GM19025 (cell line): ENCODE measurements at regions not wholly inside any gene's neighbourhood (a gene's known extent, or its start where the extent isn't known, plus 50 kb on each side); places are given as distances from the start of the nearest gene placed in this dataset.

Experiments
- ATAC-seq: cut with Tn5 transposase; IDR thresholded peaks from one replicate; pipeline ENCODE4 v1.9.1; 2021; ENCODE audit warnings: mild to moderate bottlenecking, low read depth, moderate library complexity; ENCODE audit not compliant: unreplicated experiment

- no peak for ATAC-seq
Observed at GRCh38 chr6:141701732-141702131, 431.0 kb upstream of the GJE1 start.

- ATAC-seq = no peak
Observed at GRCh38 chr6:141700819-141701218, 431.9 kb upstream of the GJE1 start.

GRCh38 chr6:141688916-141689315 lies 443.8 kb upstream of the GJE1 start:
- ATAC-seq = peak; percentile 63

- ATAC-seq = no peak
Observed at GRCh38 chr6:141685416-141685815, 447.3 kb upstream of the GJE1 start.

DNA sequence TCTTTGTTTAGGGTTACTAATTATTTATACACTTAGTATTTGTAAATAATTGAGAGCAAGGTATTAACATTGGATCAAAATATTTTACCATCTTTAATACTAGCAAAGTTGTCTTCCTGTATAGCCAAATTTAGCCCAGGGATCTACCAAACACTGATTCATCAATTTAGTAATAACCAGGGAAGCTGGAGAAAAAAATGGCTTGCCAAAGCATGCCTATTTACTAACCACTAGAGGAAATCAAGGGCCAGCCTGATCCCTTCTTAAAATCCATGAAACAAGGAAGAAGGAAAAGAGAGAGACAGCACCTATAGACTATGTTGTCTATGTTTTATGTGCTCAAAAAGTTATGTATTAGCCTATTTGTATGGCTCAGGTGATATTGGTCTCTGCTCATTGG lies 450.3 kb upstream of the GJE1 start:
- ATAC-seq = no peak

- no peak for ATAC-seq
Observed at GRCh38 chr6:141677598-141678211, 455.0 kb upstream of the GJE1 start.

- no peak for ATAC-seq
Observed at GRCh38 chr6:141675957-141676356, 456.8 kb upstream of the GJE1 start.

- ATAC-seq = no peak
Observed at GRCh38 chr6:141669141-141669540, 463.6 kb upstream of the GJE1 start.

DNA sequence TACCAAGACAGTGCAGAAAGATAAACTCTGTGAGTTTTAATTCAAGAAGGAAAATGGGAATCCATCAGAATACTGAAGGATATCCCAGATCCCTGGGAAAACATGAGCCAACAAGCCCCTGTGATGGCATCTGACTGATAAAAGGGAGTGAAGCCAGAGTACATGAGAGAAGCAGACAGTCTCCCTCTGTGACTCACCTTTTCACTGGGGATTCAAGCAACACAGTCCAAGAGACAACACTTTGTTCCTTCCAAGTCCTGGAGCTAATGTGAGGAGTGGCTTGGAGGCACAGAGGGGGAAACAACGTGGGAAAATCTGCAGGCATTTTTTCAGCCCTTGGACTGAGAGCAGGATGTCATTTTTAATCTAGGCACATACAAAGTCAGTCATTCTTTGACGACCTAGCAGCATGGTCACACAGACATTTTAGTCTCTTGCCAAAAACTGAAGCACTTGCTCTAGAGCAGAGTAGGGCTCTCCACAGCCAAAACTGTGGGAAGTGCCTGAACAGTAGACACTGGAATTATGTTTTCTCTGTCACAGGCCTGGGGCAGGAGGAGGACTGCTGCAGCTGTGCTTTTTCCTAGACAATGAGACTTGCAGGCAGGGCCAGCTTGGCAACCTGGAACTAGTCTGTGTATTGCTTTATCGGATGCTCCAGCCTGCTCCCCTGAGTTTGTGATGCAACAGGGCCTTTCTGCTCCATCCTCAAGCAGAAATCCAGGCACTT lies 465.0 kb upstream of the GJE1 start:
- no peak for ATAC-seq

- no peak for ATAC-seq
Observed at GRCh38 chr6:141666187-141666586, 466.5 kb upstream of the GJE1 start.

GRCh38 chr6:141664744-141665143 lies 468.0 kb upstream of the GJE1 start:
- ATAC-seq = no peak

DNA sequence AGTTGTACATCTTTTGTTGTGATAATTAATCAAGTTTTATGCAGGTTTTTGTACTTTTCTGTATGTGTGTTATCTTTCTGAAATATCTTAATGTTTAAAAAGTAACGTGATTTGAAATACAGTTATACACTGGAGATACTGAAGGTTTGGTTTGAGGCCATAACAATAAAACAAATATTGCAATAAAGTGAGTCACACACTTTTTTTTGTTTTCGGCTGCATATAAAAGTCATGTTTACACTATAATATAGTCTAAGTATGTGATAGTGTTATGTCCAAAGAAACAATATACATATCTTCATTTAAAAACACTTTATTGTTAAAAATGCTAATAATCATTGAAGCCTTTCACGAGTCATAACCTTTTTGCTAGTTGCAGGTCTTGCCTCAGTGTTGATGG lies 473.1 kb upstream of the GJE1 start:
- no peak for ATAC-seq

DNA sequence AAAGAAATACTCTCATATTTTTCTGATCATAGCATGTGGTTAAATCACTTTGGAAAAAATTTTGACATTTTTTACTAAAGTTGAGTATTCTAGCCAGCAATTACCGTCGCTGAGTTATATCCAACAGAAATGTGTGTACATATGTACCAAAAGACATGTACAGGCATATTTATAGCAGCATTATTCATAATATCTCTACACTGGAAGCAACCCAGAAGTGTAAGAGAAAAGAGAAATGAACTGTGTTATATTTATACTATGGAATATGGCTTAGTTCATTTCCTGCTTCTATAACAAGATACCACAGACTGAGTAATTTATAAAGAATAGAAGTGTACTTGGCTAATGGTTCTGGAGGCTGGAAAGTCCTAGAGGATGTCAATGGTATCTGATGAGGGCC lies 474.0 kb upstream of the GJE1 start:
- no peak for ATAC-seq

DNA sequence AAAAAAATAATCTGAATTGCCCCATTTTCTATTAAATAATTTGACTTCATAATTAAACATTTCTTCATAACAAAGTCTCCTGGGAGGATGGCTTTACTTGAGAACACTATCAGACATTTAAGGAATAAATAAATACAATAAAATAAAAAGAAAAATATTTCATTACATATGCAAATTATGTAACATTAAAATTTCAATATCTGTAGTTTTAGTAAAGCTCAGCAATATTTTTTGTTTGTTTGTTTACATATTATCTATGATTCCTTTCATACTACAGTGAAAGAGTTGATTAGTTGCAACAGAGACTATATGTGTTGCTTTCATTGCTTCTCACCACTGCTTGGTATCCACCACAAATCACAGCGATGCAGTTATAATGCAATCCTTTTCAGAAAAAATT lies 474.9 kb upstream of the GJE1 start:
- no peak for ATAC-seq

DNA sequence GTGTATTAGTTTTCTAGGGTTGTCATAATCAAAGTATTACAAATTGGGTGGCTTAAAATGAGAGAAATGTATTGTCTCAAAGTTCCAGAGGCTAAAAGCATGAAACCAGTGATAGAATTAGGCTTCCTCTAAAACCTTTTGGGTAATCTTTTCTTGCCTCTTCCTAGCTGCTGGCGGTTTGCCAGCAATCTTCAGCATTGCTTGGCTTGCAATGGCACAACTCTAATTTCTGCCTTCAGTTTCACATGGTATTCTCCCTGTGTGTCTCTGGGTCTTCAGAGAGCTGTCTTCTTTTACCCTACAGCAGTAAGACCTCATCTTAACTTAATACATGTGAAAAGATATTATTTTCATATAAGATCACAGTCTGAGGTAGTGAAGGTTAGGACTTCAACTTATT lies 479.1 kb upstream of the GJE1 start:
- ATAC-seq = no peak

GRCh38 chr6:141641951-141642350 lies 490.8 kb upstream of the GJE1 start:
- no peak for ATAC-seq

GRCh38 chr6:141641406-141641805 lies 491.3 kb upstream of the GJE1 start:
- ATAC-seq = no peak

- no peak for ATAC-seq
Observed at GRCh38 chr6:141635621-141636020, 497.1 kb upstream of the GJE1 start.

GRCh38 chr6:141634269-141634668 lies 498.5 kb upstream of the GJE1 start:
- no peak for ATAC-seq

GRCh38 chr6:141624301-141624700 lies 508.4 kb upstream of the GJE1 start:
- ATAC-seq = no peak

GRCh38 chr6:141618180-141618581 lies 514.5 kb upstream of the GJE1 start:
- ATAC-seq = no peak

GRCh38 chr6:141610741-141611140 lies 522.0 kb upstream of the GJE1 start:
- no peak for ATAC-seq
